Retina (tissue), 1 donor: ENCODE measurements at regions not wholly inside any gene's neighbourhood (a gene's known extent, or its start where the extent isn't known, plus 50 kb on each side); places are given as distances from the start of the nearest gene placed in this dataset.

Experiments
- DNase-seq: peaks from one replicate; pipeline ENCODE4 v3.0.0-alpha.2; 2016

GRCh38 chr10:52654201-52654600 is 118.4 kb downstream of the MBL2 start:
- DNase-seq: no peak

- no peak for DNase-seq
Observed at GRCh38 chr10:52658112-52658511, 114.5 kb downstream of the MBL2 start.

- DNase-seq: no peak
Observed at GRCh38 chr10:52659085-52659484, 113.5 kb downstream of the MBL2 start.

GRCh38 chr10:52662256-52662655 is 110.3 kb downstream of the MBL2 start:
- peak; percentile 70 for DNase-seq

- peak; percentile 42 for DNase-seq
Observed at GRCh38 chr10:52663161-52663560, 109.4 kb downstream of the MBL2 start.

- DNase-seq: no peak
Observed at GRCh38 chr10:52664629-52665028, 108.0 kb downstream of the MBL2 start.

GRCh38 chr10:52665821-52666220 is 106.8 kb downstream of the MBL2 start:
- no peak for DNase-seq

GRCh38 chr10:52666931-52667330 is 105.7 kb downstream of the MBL2 start:
- no peak for DNase-seq

GRCh38 chr10:52668024-52668423 is 104.6 kb downstream of the MBL2 start:
- DNase-seq: no peak

- DNase-seq: no peak
Observed at GRCh38 chr10:52672880-52673279, 99.7 kb downstream of the MBL2 start.

GRCh38 chr10:52673468-52673867 is 99.1 kb downstream of the MBL2 start:
- DNase-seq: no peak

GRCh38 chr10:52674474-52674873 is 98.1 kb downstream of the MBL2 start:
- DNase-seq: no peak

GRCh38 chr10:52677086-52677485 is 95.5 kb downstream of the MBL2 start:
- no peak for DNase-seq

- DNase-seq: peak; percentile 61
Observed at GRCh38 chr10:52678611-52679010, 94.0 kb downstream of the MBL2 start.

GRCh38 chr10:52679117-52679516 is 93.5 kb downstream of the MBL2 start:
- DNase-seq: peak; percentile 43

- DNase-seq: no peak
Observed at GRCh38 chr10:52682766-52683165, 89.8 kb downstream of the MBL2 start.

- DNase-seq: no peak
Observed at GRCh38 chr10:52683776-52684175, 88.8 kb downstream of the MBL2 start.

- no peak for DNase-seq
Observed at GRCh38 chr10:52688899-52689298, 83.7 kb downstream of the MBL2 start.

GRCh38 chr10:52696232-52696631 is 76.4 kb downstream of the MBL2 start:
- no peak for DNase-seq

GRCh38 chr10:52701647-52702046 is 70.9 kb downstream of the MBL2 start:
- no peak for DNase-seq

GRCh38 chr10:52703451-52703850 is 69.1 kb downstream of the MBL2 start:
- DNase-seq: no peak

- DNase-seq: peak; percentile 27
Observed at GRCh38 chr10:52703898-52704297, 68.7 kb downstream of the MBL2 start.

GRCh38 chr10:52706332-52707070 is 66.1 kb downstream of the MBL2 start:
- no peak for DNase-seq
